Thymus (tissue), 11 donors: ENCODE measurements at regions not wholly inside any gene's neighbourhood (a gene's known extent, or its start where the extent isn't known, plus 50 kb on each side); places are given as distances from the start of the nearest gene placed in this dataset.
"Not testable (repeated sequence)": the region's sequence is repeated elsewhere in the genome, so short reads cannot be mapped to it uniquely, and the experiment has no call there.

Experiments
- DNase-seq, 9 donors: peaks; one replicate each; pipeline ENCODE4 v3.0.0-alpha.2; 2013; ENCODE audit warnings: low spot score in 9 of 9, low read depth in 6 of 9, missing footprints in 1 of 9
- H3K27ac ChIP-seq, 2 donors: one replicate each; pipeline ENCODE4 v1.5.1; 2013; ENCODE audit warnings: control low read depth in 1 of 2, low read depth in 1 of 2, low read length in 1 of 2, mild to moderate bottlenecking in 1 of 2, moderate library complexity in 1 of 2
- H3K27me3 ChIP-seq, 2 donors: one replicate each; pipeline ENCODE4 v1.5.1; 2013; ENCODE audit warnings: low read length in 1 of 2; ENCODE audit not compliant: control insufficient read depth in 2 of 2, insufficient read depth in 1 of 2
- H3K36me3 ChIP-seq, 2 donors: one replicate each; pipeline ENCODE4 v1.5.1; 2013; ENCODE audit warnings: low read length in 1 of 2, mild to moderate bottlenecking in 1 of 2, moderate library complexity in 1 of 2; ENCODE audit not compliant: control insufficient read depth in 2 of 2, insufficient read depth in 2 of 2
- H3K4me1 ChIP-seq, 2 donors: one replicate each; pipeline ENCODE4 v1.5.1; 2013; ENCODE audit warnings: low read length in 2 of 2; ENCODE audit not compliant: control insufficient read depth in 2 of 2, insufficient read depth in 2 of 2
- H3K4me3 ChIP-seq, 2 donors: one replicate each; pipeline ENCODE4 v1.5.1; 2013; ENCODE audit warnings: low read length in 2 of 2, control low read depth in 1 of 2, mild to moderate bottlenecking in 1 of 2
- H3K9me3 ChIP-seq, 2 donors: one replicate each; pipeline ENCODE4 v1.5.1; 2013; ENCODE audit warnings: low read length in 1 of 2, mild to moderate bottlenecking in 1 of 2; ENCODE audit not compliant: control insufficient read depth in 2 of 2, insufficient read depth in 1 of 2
- whole genome bisulfite sequencing: extraction: QIAGEN DNeasy Blood & Tissue Kit; methylation state at CpG from one replicate; pipeline ENCODE4 v1.1.7; 2013; 5-methylcytosine and 5-hydroxymethylcytosine counted together
- donor health status: healthy.

DNA sequence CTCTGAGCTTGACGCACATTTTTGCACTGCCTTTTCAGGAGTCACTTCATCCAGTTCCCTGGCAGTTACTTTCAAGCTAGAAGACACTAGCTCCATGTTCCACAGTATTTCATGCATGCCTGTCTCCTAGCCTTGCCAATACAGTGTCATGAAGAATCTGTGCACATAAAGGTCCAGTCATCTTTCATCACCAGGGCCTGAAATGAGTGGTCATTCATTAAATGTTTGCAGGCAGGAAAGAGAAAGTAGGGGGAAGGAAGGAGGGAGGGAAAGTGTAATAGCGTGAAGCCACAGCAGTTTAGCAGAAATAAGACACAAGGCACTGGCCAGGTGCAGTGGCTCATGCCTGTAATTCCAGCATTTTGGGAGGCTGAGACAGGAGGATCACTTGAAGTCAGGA lies 92.4 kb upstream of the COPS8 start:
- peaks cover 0 to 7% of the 10 kb centered on the region in 2 donors for H3K27me3 ChIP-seq
- H3K27ac ChIP-seq: no peak overlapping the region
- H3K9me3 ChIP-seq: no peaks in the 10 kb centered on the region
- WGBS: 93% methylated on average over 2 of the region's 2 CpGs
- no peaks in the 10 kb centered on the region for H3K36me3 ChIP-seq
- no peak overlapping the region for H3K4me3 ChIP-seq
- H3K4me1 ChIP-seq: no peaks in the 10 kb centered on the region
- no peak for DNase-seq

DNA sequence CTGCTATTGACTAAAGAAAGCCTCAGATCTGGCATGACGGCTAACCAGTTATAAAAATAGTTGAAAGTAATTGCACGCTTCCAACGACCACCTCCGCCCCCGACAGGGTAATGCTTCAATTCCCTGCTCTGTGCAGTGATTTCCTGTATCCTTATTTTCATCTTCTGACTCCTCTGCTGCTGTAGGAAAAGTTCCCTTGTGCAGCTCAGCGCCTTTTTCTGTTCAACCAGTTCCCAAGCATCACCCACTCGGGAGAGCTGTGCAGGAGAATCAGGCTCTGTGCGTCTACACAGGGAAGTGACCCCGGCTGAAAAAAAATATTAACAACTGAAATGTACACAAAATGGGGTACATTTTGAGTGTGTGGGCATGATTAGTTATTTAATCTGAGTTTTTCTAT lies 91.3 kb upstream of the COPS8 start:
- H3K27me3 ChIP-seq: peaks cover 0 to 3% of the 10 kb centered on the region in 2 donors
- no peak overlapping the region for H3K4me3 ChIP-seq
- 94% methylated on average over 9 of the region's 9 CpGs for WGBS
- no peak for DNase-seq
- H3K27ac ChIP-seq: no peak overlapping the region
- H3K4me1 ChIP-seq: no peaks in the 10 kb centered on the region
- no peaks in the 10 kb centered on the region for H3K9me3 ChIP-seq
- H3K36me3 ChIP-seq: no peaks in the 10 kb centered on the region

DNA sequence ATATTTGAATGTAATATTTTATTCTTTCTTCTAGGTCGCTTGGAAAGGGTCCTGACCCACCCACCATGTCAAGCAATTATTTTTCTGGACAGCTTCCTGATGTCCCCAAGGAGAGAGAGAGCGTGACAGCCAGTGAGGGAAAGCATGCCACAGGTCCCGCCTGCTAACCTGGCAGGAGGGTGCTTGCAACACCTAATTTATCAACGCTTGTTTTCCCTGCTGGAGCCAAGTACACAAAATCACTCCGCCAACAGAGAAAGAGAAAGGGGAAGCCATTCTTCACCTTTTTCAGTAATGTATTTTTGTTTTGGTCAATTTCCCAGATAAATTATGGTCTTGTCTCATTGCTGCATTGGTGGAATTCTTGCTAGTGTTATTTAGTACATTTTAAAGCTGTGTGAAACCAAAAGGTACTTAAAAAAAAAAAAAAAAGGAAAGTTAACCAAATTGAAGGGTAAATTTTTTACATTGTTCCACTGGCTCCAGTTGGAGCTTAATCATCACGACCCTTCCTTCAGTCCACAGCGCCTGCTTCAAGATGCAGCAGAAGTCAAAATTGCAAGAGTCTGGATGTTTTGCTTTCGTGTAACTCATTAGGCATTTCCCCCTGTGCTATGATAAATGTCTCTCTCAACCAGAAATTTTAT lies 88.5 kb upstream of the COPS8 start:
- H3K27ac ChIP-seq: no peak overlapping the region
- no peaks in the 10 kb centered on the region for H3K4me1 ChIP-seq
- H3K9me3 ChIP-seq: no peaks in the 10 kb centered on the region
- DNase-seq: no peak
- 90% methylated on average over 8 of the region's 8 CpGs for WGBS
- peaks cover 0 to 3% of the 10 kb centered on the region in 2 donors for H3K27me3 ChIP-seq
- H3K36me3 ChIP-seq: no peaks in the 10 kb centered on the region
- no peak overlapping the region for H3K4me3 ChIP-seq

DNA sequence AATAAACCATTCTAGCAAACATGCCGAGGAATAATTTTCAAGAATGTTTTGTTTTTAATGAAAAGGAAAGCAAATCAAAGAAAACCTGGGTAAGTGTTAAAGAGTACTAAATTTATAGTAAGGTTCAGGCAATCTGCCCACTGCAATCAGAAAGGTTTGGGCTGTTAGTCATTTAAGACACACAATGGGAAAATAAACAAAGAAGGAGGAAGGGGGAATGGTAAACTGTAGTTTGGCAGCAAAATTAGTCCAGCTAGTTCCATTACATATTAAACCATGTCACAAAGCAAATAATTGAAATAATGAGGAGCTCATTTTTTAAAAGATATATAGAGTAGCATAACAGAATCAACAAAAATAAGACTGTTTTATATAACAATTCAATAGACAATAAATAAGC lies 87.5 kb upstream of the COPS8 start:
- WGBS: 44% methylated on average over 1 of the region's 1 CpG

DNA sequence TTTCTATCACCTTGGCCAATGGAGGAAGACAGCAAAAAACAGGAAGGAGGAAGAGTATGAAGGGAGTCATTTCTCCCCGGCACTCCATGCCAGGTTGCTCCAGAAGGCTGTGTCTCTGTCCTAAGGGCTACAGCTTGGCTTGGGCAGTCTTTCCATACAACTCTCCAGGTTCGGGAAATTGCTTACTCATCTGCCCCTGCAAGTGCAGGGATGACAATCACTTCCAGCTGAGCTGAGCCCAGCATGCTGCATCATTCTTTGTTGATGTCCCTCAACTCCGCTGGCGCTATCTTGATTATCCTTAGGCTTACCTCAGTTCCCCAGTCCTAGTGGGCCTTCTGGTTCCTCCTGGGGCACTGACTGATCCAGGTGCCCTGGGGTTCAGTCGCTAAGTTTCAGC lies 86.9 kb upstream of the COPS8 start:
- no peaks in the 10 kb centered on the region for H3K4me1 ChIP-seq
- no peak for DNase-seq
- no peaks in the 10 kb centered on the region for H3K9me3 ChIP-seq
- H3K27ac ChIP-seq: no peak overlapping the region
- WGBS: 96% methylated on average over 5 of the region's 5 CpGs
- H3K4me3 ChIP-seq: no peak overlapping the region
- peaks cover 0 to 3% of the 10 kb centered on the region in 2 donors for H3K27me3 ChIP-seq
- H3K36me3 ChIP-seq: no peaks in the 10 kb centered on the region

More for the DNA sequence above, 87.5 kb upstream of the COPS8 start:
- no peak for DNase-seq
- H3K27me3 ChIP-seq: peaks cover 0 to 3% of the 10 kb centered on the region in 2 donors
- H3K27ac ChIP-seq: no peak overlapping the region
- no peaks in the 10 kb centered on the region for H3K36me3 ChIP-seq
- no peaks in the 10 kb centered on the region for H3K9me3 ChIP-seq
- H3K4me3 ChIP-seq: no peak overlapping the region
- no peaks in the 10 kb centered on the region for H3K4me1 ChIP-seq

DNA sequence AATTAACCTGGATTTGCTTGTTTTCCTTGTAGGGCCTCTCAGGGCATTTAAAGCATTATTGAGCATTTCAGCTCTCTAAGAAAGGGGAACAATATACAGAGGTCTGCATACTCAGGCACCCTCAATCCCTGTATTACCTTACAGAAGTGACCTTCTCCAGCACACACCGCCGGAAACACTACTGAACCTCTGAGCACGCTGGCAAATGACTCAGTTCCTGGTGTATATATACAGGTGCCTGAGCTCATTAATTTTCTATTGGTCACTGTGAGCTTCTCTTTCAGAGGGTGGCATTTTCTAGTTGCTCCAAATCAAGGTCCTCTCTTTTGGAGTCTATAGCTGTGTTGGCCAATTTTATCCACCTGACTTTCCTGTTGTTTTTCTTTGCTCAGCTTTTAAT lies 85.2 kb upstream of the COPS8 start:
- Histone ChIP-seq H3K27ac (no peak overlapping the region), H3K36me3 (no peaks in the 10 kb centered on the region), H3K9me3 (no peaks in the 10 kb centered on the region), H3K4me1 (no peaks in the 10 kb centered on the region), H3K27me3 (peaks cover 0 to 3% of the 10 kb centered on the region in 2 donors), H3K4me3 (no peak overlapping the region)
- no peak for DNase-seq
- WGBS: 100% methylated on average over 3 of the region's 3 CpGs

DNA sequence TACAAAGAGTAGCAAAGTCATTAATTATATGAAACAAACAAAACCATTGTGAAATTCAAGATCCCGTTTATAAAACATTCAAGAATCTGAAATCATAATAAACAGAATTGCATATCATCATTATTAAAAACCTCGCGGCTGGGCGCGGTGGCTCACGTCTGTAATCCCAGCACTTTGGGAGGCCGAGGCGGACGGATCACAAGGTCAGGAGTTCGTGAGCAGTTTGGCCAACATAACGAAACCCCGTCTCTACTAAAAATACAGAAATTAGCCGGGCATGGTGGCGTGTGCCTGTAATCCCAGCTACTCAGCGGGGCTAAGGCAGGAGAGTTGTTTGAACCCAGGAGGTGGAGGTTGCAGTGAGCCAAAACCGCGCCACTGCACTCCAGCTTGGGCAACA lies 80.3 kb upstream of the COPS8 start:
- not testable (repeated sequence) for H3K27ac ChIP-seq, H3K4me3 ChIP-seq, H3K4me1 ChIP-seq, H3K9me3 ChIP-seq, H3K36me3 ChIP-seq, DNase-seq, H3K27me3 ChIP-seq
- WGBS: 97% methylated on average over 17 of the region's 17 CpGs

DNA sequence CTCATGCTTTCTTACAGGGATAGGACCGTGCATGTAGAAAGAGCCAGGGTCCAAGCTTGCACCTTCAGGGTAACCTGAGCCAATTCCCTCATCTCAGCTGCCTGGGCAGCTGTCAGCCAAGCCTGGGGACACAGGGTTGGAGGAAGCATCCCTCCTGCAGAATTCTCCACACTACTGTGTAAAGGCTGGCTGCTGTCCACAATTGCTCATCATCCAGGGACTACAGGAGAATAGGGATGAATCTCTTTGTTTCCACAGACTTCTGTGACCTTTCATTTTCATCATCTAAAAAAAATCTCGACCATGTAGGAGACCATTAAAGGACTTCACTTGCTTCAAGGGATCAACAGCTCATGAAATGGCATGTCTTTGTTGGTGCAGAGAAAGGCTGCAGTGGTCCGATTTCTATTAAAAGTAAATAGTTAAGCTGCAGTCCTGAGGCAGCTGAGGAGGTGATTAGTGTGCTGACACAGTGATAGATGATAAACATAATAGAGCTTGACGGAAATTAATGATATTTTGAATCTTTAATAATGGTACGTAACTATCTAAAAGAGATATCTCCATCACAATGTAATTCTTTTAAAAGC lies 74.4 kb upstream of the COPS8 start:
- H3K27me3 ChIP-seq: no peaks in the 10 kb centered on the region
- no peaks in the 10 kb centered on the region for H3K9me3 ChIP-seq
- H3K4me3 ChIP-seq: no peak overlapping the region
- no peak overlapping the region for H3K27ac ChIP-seq
- no peaks in the 10 kb centered on the region for H3K36me3 ChIP-seq
- H3K4me1 ChIP-seq: no peaks in the 10 kb centered on the region
- 93% methylated on average over 5 of the region's 5 CpGs for WGBS
- no peak for DNase-seq

DNA sequence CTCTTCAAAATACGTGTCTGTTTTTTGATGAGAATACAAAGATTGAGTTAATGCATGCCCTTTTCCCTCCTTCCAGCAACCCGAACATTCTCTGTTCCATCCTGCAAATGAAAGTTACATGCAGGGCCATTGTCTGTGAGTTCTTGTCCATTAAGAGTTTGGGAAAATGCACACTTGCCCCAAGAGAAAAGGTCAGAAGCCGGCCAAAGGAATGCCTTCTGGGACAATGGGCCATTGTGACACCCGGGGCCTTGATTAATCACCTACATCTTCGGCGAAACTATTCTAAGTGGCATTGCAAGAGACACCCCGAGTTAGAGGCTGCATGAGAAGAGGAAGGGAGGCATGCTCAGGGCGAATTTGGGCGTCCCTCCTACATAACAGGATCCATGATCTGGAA lies 73.7 kb upstream of the COPS8 start:
- no peak for DNase-seq
- H3K27me3 ChIP-seq: no peaks in the 10 kb centered on the region
- H3K27ac ChIP-seq: no peak overlapping the region
- no peaks in the 10 kb centered on the region for H3K4me1 ChIP-seq
- no peaks in the 10 kb centered on the region for H3K9me3 ChIP-seq
- 85% methylated on average over 9 of the region's 9 CpGs for WGBS
- no peak overlapping the region for H3K4me3 ChIP-seq
- no peaks in the 10 kb centered on the region for H3K36me3 ChIP-seq
